GM21737 (cell line): ENCODE measurements at regions not wholly inside any gene's neighbourhood (a gene's known extent, or its start where the extent isn't known, plus 50 kb on each side); places are given as distances from the start of the nearest gene placed in this dataset.

Source experiments
- ATAC-seq: cut with Tn5 transposase; IDR thresholded peaks from one replicate; pipeline ENCODE4 v1.9.1; 2021; ENCODE audit warnings: mild to moderate bottlenecking, moderate library complexity; ENCODE audit not compliant: unreplicated experiment

GRCh38 chr20:7818477-7818876, 121.8 kb downstream of the HAO1 start:
- ATAC-seq: no peak

DNA sequence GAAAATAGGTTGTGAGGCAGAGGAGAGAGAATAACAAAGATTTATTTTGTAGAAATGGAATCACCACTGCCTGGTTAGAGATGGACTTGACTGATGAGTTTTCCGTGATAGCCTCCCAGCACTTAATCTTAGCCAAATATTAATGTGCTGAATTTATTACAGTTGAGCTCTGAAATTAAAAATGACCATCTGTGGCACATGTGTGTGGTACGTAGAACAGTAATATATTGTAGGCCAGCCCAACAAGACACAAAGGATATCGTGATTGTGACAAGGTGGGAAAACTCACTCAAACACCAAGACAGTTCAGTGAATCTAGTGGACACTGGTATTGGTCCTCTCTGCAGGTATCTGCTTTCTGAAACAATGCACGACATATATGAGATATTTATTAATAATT, 119.4 kb downstream of the HAO1 start:
- no peak for ATAC-seq

DNA sequence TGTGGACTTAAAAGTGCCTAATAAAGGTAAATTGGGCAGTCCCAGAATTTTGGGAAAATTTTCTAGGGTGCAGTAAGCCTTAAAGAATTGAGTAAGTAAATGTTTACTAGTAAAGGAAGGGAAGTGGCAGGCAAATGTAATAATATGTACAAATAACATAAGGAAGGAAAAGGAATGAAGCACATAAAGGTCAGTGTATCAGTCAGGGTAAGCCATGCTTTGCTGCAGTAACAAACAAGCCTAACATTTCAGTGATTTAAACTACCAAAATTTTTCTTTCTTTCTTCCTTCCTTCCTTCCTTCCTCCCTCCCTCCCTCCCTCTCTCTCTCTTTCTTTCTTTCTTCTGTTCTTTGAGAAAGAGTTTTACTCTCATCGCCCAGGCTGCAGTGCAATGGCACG, 117.5 kb downstream of the HAO1 start:
- ATAC-seq: no peak

GRCh38 chr20:7828437-7828836, 111.8 kb downstream of the HAO1 start:
- ATAC-seq: no peak

DNA sequence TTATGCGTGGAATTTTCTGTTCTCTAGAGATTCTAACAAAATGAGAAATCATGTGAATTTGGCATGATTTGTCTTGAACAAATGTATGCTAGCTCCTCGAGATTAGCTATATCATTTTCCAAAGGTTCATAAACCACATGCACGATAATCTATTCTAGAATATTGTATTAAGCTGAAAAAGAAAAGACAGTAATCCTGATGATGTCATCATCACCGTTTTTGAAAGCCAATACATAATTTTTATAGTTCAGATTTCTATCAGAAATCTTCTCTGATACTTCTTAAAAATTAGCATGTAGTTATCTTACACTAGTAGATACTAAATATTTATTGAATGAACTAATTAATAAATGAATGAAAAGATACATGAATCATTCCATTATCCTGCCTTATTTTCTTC, 111.2 kb downstream of the HAO1 start:
- no peak for ATAC-seq

DNA sequence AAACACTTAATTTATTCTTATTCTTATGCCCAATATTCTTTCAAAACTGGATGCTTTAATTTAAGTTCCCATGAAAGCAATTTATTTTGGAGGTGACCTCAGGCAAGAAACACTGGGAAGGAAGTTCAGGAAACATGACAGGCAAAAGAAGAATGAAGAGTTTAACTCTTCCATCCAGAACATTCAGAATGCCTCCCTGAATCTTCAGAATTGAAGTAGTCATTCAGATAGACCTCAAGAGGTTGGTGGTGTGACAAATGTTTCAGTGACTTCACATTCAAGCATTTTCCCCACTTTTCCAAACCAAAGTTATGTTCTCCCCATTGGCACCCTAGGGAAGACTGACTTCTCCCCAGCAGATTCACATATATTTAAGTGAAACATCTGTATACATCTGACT, 110.5 kb downstream of the HAO1 start:
- ATAC-seq: no peak
